ENCODE measurements at regions not wholly inside any gene's neighbourhood (a gene's known extent, or its start where the extent isn't known, plus 50 kb on each side); places are given as distances from the start of the nearest gene placed in this dataset.

DNA sequence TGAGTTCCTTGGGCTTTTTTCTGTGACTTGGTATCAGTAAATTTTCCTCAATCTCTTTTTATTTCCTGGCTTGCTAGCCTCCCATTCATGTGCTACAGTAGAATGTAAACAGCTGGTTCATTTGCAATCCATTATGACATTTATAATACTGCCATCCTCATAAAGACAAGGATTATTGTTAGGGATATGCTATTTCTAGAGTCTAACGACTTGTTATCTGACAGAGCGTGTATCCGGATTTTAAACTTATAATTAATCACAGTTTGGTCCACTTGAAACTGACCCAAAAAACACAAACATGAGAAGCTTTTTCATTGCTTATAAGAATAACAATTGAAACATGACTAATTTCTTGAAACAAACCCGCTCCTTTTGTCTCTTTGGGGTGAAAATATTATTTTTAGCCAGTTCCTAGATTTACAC, 585.8 kb downstream of the TLE4 start:
- TF ChIP-seq, protein P1, sequence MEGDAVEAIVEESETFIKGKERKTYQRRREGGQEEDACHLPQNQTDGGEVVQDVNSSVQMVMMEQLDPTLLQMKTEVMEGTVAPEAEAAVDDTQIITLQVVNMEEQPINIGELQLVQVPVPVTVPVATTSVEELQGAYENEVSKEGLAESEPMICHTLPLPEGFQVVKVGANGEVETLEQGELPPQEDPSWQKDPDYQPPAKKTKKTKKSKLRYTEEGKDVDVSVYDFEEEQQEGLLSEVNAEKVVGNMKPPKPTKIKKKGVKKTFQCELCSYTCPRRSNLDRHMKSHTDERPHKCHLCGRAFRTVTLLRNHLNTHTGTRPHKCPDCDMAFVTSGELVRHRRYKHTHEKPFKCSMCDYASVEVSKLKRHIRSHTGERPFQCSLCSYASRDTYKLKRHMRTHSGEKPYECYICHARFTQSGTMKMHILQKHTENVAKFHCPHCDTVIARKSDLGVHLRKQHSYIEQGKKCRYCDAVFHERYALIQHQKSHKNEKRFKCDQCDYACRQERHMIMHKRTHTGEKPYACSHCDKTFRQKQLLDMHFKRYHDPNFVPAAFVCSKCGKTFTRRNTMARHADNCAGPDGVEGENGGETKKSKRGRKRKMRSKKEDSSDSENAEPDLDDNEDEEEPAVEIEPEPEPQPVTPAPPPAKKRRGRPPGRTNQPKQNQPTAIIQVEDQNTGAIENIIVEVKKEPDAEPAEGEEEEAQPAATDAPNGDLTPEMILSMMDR (IDR thresholded peaks at IDR 0.05; ENCODE audit: low read depth, low read length), result no peak
- H3K9me3 ChIP-seq (ENCODE audit: severe bottlenecking), result peaks cover 5% of the 10 kb centered on the region
- H3K27me3 ChIP-seq (ENCODE audit: insufficient read depth, low read depth, severe bottlenecking), result no peaks in the 10 kb centered on the region
- H3K4me3 ChIP-seq (ENCODE audit: low read depth, low read length), result no peak overlapping the region
- H3K27ac ChIP-seq, result no peak overlapping the region
- DNase-seq, result no peak
- H3K36me3 ChIP-seq, result no peaks in the 10 kb centered on the region

DNA sequence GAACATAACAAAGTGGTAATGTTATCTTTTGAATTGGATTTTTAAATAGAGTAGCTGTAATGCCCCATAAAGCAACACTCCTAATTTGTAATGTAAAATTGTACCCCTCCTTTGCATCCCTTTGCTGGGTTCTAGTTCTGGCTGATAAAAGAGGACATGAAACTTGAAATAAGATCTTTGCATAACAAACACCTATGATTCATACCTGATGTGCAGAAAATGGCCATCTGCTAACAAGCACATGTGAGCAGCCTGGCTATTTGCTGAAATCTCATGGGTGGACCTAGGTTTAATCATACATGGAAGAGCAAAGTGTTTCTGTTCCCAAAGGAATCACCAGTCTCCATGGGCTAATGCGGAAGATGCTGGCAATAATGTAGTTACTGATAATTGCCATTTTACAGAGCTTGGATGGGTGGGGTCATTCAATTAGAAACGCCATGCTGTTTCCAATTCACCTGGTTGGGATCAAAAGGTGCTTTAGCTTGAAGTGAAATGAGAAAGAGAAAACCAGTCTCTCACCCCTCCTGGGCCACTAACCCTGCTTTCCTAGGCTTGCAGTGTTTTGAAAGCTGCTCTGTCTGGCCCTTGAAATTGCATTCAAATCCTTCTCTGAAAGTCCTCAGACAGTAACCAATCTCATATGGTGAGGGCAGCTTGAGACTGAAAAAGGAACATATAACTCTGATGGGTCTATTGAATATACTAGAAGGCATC, 585.1 kb downstream of the TLE4 start:
- Histone ChIP-seq H3K27me3 (ENCODE audit: insufficient read depth, low read depth, severe bottlenecking) (no peaks in the 10 kb centered on the region), H3K27ac (no peak overlapping the region), H3K36me3 (no peaks in the 10 kb centered on the region), H3K4me3 (ENCODE audit: low read depth, low read length) (no peak overlapping the region), H3K9me3 (ENCODE audit: severe bottlenecking) (peaks cover 5% of the 10 kb centered on the region)
- DNase-seq, result no peak
- TF ChIP-seq, protein P1 (IDR thresholded peaks at IDR 0.05; ENCODE audit: low read depth, low read length), result no peak

GRCh38 chr9:80156262-80156661, 584.5 kb downstream of the TLE4 start:
- Histone ChIP-seq H3K36me3 (no peaks in the 10 kb centered on the region), H3K27ac (no peak overlapping the region), H3K9me3 (ENCODE audit: severe bottlenecking) (peaks cover 5% of the 10 kb centered on the region), H3K4me3 (ENCODE audit: low read depth, low read length) (no peak overlapping the region), H3K27me3 (ENCODE audit: insufficient read depth, low read depth, severe bottlenecking) (no peaks in the 10 kb centered on the region)
- no peak for DNase-seq
- TF ChIP-seq, protein P1 (IDR thresholded peaks at IDR 0.05; ENCODE audit: low read depth, low read length), result no peak

GRCh38 chr9:80147866-80148265, 576.1 kb downstream of the TLE4 start:
- peaks cover 4% of the 10 kb centered on the region for H3K9me3 ChIP-seq (ENCODE audit: severe bottlenecking)
- no peak overlapping the region for H3K4me3 ChIP-seq (ENCODE audit: low read depth, low read length)
- TF ChIP-seq, protein P1 (IDR thresholded peaks at IDR 0.05; ENCODE audit: low read depth, low read length), result no peak
- H3K36me3 ChIP-seq, result no peaks in the 10 kb centered on the region
- H3K27me3 ChIP-seq (ENCODE audit: insufficient read depth, low read depth, severe bottlenecking), result no peaks in the 10 kb centered on the region
- no peak overlapping the region for H3K27ac ChIP-seq
- DNase-seq, result no peak

DNA sequence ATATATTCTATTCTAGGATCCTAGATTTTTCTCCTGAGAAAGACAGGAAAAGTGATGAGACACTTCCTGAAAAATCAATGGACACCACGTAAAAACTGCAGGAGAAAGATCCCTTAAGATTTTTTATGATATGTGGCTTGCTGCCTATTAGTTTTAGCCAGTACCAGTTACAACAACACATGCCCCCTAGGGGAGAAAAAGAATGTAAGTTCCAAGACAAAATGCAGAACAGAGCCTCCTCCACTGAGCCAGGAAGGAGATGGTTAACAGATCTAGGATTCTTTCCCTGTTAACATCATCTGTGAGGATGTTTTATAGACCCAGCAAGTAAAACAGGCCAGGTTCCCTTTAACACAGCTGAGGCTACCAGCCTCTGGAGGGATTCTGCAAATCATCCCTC, 574.7 kb downstream of the TLE4 start:
- H3K4me3 ChIP-seq (ENCODE audit: low read depth, low read length), result no peak overlapping the region
- no peak overlapping the region for H3K27ac ChIP-seq
- no peaks in the 10 kb centered on the region for H3K36me3 ChIP-seq
- no peaks in the 10 kb centered on the region for H3K27me3 ChIP-seq (ENCODE audit: insufficient read depth, low read depth, severe bottlenecking)
- DNase-seq, result no peak
- peaks cover 4% of the 10 kb centered on the region for H3K9me3 ChIP-seq (ENCODE audit: severe bottlenecking)
- TF ChIP-seq, protein P1 (IDR thresholded peaks at IDR 0.05; ENCODE audit: low read depth, low read length), result peak; percentile 45

DNA sequence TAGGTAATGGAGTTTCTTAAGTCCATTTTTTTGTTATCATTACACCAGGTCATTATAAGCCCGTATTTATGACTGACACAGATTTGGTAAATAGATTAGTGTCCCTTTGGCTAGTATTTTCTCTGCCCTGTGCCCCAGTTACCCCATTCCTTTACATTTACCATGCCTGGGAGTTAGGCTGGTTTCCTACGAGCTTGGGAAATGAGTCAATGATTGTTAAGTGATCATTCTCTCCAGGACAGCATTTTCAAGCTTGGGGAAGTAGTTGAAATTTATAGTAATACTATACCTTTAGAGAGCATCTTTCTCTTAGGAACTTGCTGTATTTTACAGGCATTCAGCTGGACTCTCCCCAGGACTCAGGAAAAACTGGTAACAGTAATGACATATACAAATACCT, 573.1 kb downstream of the TLE4 start:
- no peak overlapping the region for H3K4me3 ChIP-seq (ENCODE audit: low read depth, low read length)
- H3K27me3 ChIP-seq (ENCODE audit: insufficient read depth, low read depth, severe bottlenecking), result no peaks in the 10 kb centered on the region
- H3K27ac ChIP-seq, result no peak overlapping the region
- no peak for DNase-seq
- no peaks in the 10 kb centered on the region for H3K36me3 ChIP-seq
- H3K9me3 ChIP-seq (ENCODE audit: severe bottlenecking), result peaks cover 4% of the 10 kb centered on the region
- TF ChIP-seq, protein P1 (IDR thresholded peaks at IDR 0.05; ENCODE audit: low read depth, low read length), result no peak

All from WERI-Rb-1 (cell line).